Activated CD8-positive, alpha-beta T cell treated with anti-CD3 and anti-CD28 coated beads, Interleukin-2, amount 10 ng/mL, durations not matched to agents 7 days and 5 days (primary cell): ENCODE measurements at regions not wholly inside any gene's neighbourhood (a gene's known extent, or its start where the extent isn't known, plus 50 kb on each side); places are given as distances from the start of the nearest gene placed in this dataset.

Source experiments
- ATAC-seq: fragments of 150-1000 bp; cut with Tn5 transposase; one replicate; pipeline ENCODE4 v1.10.0; 2021; ENCODE audit warnings: moderate library complexity
- CTCF ChIA-PET: fragments of 350-600 bp; sonication (Branson Sonifier 250); formaldehyde crosslinking; loops from one replicate; lab custom pipeline; 2021; ENCODE audit warnings: antibody characterized with exemption; lab: Charles Lee
- POLR2A ChIA-PET: fragments of 350-600 bp; sonication (Branson Sonifier 250); formaldehyde crosslinking; loops from one replicate; lab custom pipeline; 2021; ENCODE audit warnings: antibody characterized with exemption; lab: Charles Lee
- DNase-seq: peaks from one replicate; pipeline ENCODE4 v3.0.0-alpha.2; 2020
- H3K27ac Mint-ChIP-seq: one replicate; pipeline ENCODE4 v1.8.0; 2021; ENCODE audit warnings: mild to moderate bottlenecking, mixed read lengths
- H3K27me3 Mint-ChIP-seq: one replicate; pipeline ENCODE4 v1.8.0; 2021; ENCODE audit warnings: low read depth, mixed read lengths
- H3K36me3 Mint-ChIP-seq: one replicate; pipeline ENCODE4 v1.8.0; 2021; ENCODE audit warnings: low read depth, mixed read lengths
- H3K4me1 Mint-ChIP-seq: one replicate; pipeline ENCODE4 v1.8.0; 2021; ENCODE audit warnings: low read depth, mixed read lengths
- H3K4me3 Mint-ChIP-seq: one replicate; pipeline ENCODE4 v1.8.0; 2021; ENCODE audit warnings: mild to moderate bottlenecking, mixed read lengths
- H3K9me3 Mint-ChIP-seq: one replicate; pipeline ENCODE4 v1.8.0; 2022; ENCODE audit warnings: mixed read lengths; ENCODE audit not compliant: insufficient read depth

- ATAC-seq (no peak), DNase-seq (no peak)
- POLR2A ChIA-PET = no interaction called here
- H3K4me3 Mint-ChIP-seq = no peak overlapping the region
- H3K27me3 Mint-ChIP-seq = no peaks in the 10 kb centered on the region
- no peaks in the 10 kb centered on the region for H3K36me3 Mint-ChIP-seq
- H3K4me1 Mint-ChIP-seq = no peaks in the 10 kb centered on the region
- peaks cover 3% of the 10 kb centered on the region for H3K9me3 Mint-ChIP-seq
- CTCF ChIA-PET = no interaction called here
- no peak overlapping the region for H3K27ac Mint-ChIP-seq
These were observed 541.4 kb downstream of the TOX3 start for GRCh38 chr16:52005551-52005950.

GRCh38 chr16:52004343-52004742, 542.6 kb downstream of the TOX3 start:
- Mint-ChIP-seq H3K4me1 (no peaks in the 10 kb centered on the region), H3K4me3 (no peak overlapping the region), H3K27ac (no peak overlapping the region), H3K36me3 (no peaks in the 10 kb centered on the region), H3K9me3 (peaks cover 3% of the 10 kb centered on the region), H3K27me3 (no peaks in the 10 kb centered on the region)
- POLR2A ChIA-PET = no interaction called here
- DNase-seq = no peak
- CTCF ChIA-PET = no interaction called here
- ATAC-seq = no peak

GRCh38 chr16:52002026-52002425, 544.9 kb downstream of the TOX3 start:
- Mint-ChIP-seq H3K4me1 (no peaks in the 10 kb centered on the region), H3K36me3 (no peaks in the 10 kb centered on the region), H3K27me3 (no peaks in the 10 kb centered on the region), H3K9me3 (peaks cover 3% of the 10 kb centered on the region), H3K27ac (no peak overlapping the region), H3K4me3 (no peak overlapping the region)
- ChIA-PET POLR2A (no interaction called here), CTCF (no interaction called here)
- ATAC-seq (no peak), DNase-seq (no peak)

- Mint-ChIP-seq H3K27me3 (no peaks in the 10 kb centered on the region), H3K36me3 (no peaks in the 10 kb centered on the region), H3K27ac (no peak overlapping the region), H3K4me1 (no peaks in the 10 kb centered on the region), H3K4me3 (no peak overlapping the region), H3K9me3 (no peaks in the 10 kb centered on the region)
- CTCF ChIA-PET = no interaction called here
- no peak for ATAC-seq
- no peak for DNase-seq
- POLR2A ChIA-PET = no interaction called here
These were observed 550.4 kb downstream of the TOX3 start for GRCh38 chr16:51996516-51996915.

GRCh38 chr16:51994597-51994996, 552.3 kb downstream of the TOX3 start:
- POLR2A ChIA-PET = no interaction called here
- no peak for DNase-seq
- CTCF ChIA-PET = no interaction called here
- no peak for ATAC-seq
- Mint-ChIP-seq H3K4me3 (no peak overlapping the region), H3K36me3 (no peaks in the 10 kb centered on the region), H3K27ac (no peak overlapping the region), H3K27me3 (no peaks in the 10 kb centered on the region), H3K4me1 (no peaks in the 10 kb centered on the region), H3K9me3 (peaks cover 7% of the 10 kb centered on the region)

- Mint-ChIP-seq H3K4me1 (no peaks in the 10 kb centered on the region), H3K9me3 (peaks cover 7% of the 10 kb centered on the region), H3K27ac (no peak overlapping the region), H3K4me3 (no peak overlapping the region), H3K36me3 (no peaks in the 10 kb centered on the region), H3K27me3 (no peaks in the 10 kb centered on the region)
- DNase-seq (no peak), ATAC-seq (no peak)
- CTCF ChIA-PET = no interaction called here
- POLR2A ChIA-PET = no interaction called here
These were observed 557.2 kb downstream of the TOX3 start for GRCh38 chr16:51989637-51990230.

- Mint-ChIP-seq H3K27ac (no peak overlapping the region), H3K4me1 (no peaks in the 10 kb centered on the region), H3K36me3 (no peaks in the 10 kb centered on the region), H3K4me3 (no peak overlapping the region), H3K27me3 (no peaks in the 10 kb centered on the region), H3K9me3 (peaks cover 7% of the 10 kb centered on the region)
- no peak for DNase-seq
- ChIA-PET CTCF (no interaction called here), POLR2A (no interaction called here)
- ATAC-seq = no peak
These were observed 558.0 kb downstream of the TOX3 start for GRCh38 chr16:51988977-51989376.

- no peak for DNase-seq
- Mint-ChIP-seq H3K27me3 (no peaks in the 10 kb centered on the region), H3K9me3 (peaks cover 7% of the 10 kb centered on the region), H3K4me3 (no peak overlapping the region), H3K4me1 (no peaks in the 10 kb centered on the region), H3K27ac (no peak overlapping the region), H3K36me3 (no peaks in the 10 kb centered on the region)
- POLR2A ChIA-PET = no interaction called here
- CTCF ChIA-PET = no interaction called here
- ATAC-seq = no peak
These were observed 559.4 kb downstream of the TOX3 start for GRCh38 chr16:51987519-51987918.

GRCh38 chr16:51986717-51987116, 560.2 kb downstream of the TOX3 start:
- no peak for ATAC-seq
- H3K9me3 Mint-ChIP-seq = peaks cover 7% of the 10 kb centered on the region
- H3K27ac Mint-ChIP-seq = no peak overlapping the region
- CTCF ChIA-PET = no interaction called here
- DNase-seq = no peak
- POLR2A ChIA-PET = no interaction called here
- H3K27me3 Mint-ChIP-seq = no peaks in the 10 kb centered on the region
- H3K36me3 Mint-ChIP-seq = no peaks in the 10 kb centered on the region
- H3K4me3 Mint-ChIP-seq = no peak overlapping the region
- H3K4me1 Mint-ChIP-seq = no peaks in the 10 kb centered on the region

GRCh38 chr16:51986301-51986700, 560.6 kb downstream of the TOX3 start:
- H3K27ac Mint-ChIP-seq = no peak overlapping the region
- DNase-seq (no peak), ATAC-seq (no peak)
- POLR2A ChIA-PET = no interaction called here
- peaks cover 7% of the 10 kb centered on the region for H3K9me3 Mint-ChIP-seq
- CTCF ChIA-PET = no interaction called here
- no peaks in the 10 kb centered on the region for H3K27me3 Mint-ChIP-seq
- H3K4me1 Mint-ChIP-seq = no peaks in the 10 kb centered on the region
- no peak overlapping the region for H3K4me3 Mint-ChIP-seq
- H3K36me3 Mint-ChIP-seq = no peaks in the 10 kb centered on the region

GRCh38 chr16:51985126-51985525, 561.8 kb downstream of the TOX3 start:
- DNase-seq = no peak
- ChIA-PET CTCF (no interaction called here), POLR2A (no interaction called here)
- H3K27me3 Mint-ChIP-seq = no peaks in the 10 kb centered on the region
- H3K27ac Mint-ChIP-seq = no peak overlapping the region
- no peaks in the 10 kb centered on the region for H3K36me3 Mint-ChIP-seq
- no peaks in the 10 kb centered on the region for H3K9me3 Mint-ChIP-seq
- H3K4me1 Mint-ChIP-seq = no peaks in the 10 kb centered on the region
- no peak overlapping the region for H3K4me3 Mint-ChIP-seq
- no peak for ATAC-seq

GRCh38 chr16:51984395-51984794, 562.5 kb downstream of the TOX3 start:
- ATAC-seq = no peak
- ChIA-PET POLR2A (no interaction called here), CTCF (no interaction called here)
- no peaks in the 10 kb centered on the region for H3K36me3 Mint-ChIP-seq
- H3K27me3 Mint-ChIP-seq = no peaks in the 10 kb centered on the region
- no peak for DNase-seq
- H3K4me1 Mint-ChIP-seq = no peaks in the 10 kb centered on the region
- H3K9me3 Mint-ChIP-seq = no peaks in the 10 kb centered on the region
- no peak overlapping the region for H3K4me3 Mint-ChIP-seq
- no peak overlapping the region for H3K27ac Mint-ChIP-seq
